H4 (cell line): ENCODE measurements at regions not wholly inside any gene's neighbourhood (a gene's known extent, or its start where the extent isn't known, plus 50 kb on each side); places are given as distances from the start of the nearest gene placed in this dataset.
"Not testable (repeated sequence)": the region's sequence is repeated elsewhere in the genome, so short reads cannot be mapped to it uniquely, and the experiment has no call there.

Source experiments
- DNase-seq: peaks from one replicate; pipeline ENCODE4 v3.0.0-alpha.2; 2015; ENCODE audit warnings: low spot score

GRCh38 chr5:174917976-174918554 is 193.7 kb downstream of the MSX2 start:
- DNase-seq, result no peak

- DNase-seq, result not testable (repeated sequence)
These were observed 193.1 kb downstream of the MSX2 start for GRCh38 chr5:174917435-174917834.

- not testable (repeated sequence) for DNase-seq
These were observed 192.5 kb downstream of the MSX2 start for GRCh38 chr5:174916924-174917323.

- DNase-seq, result no peak
These were observed 191.8 kb downstream of the MSX2 start for GRCh38 chr5:174916227-174916626.

GRCh38 chr5:174911118-174911517 is 186.7 kb downstream of the MSX2 start:
- DNase-seq, result no peak

GRCh38 chr5:174910245-174910737 is 185.9 kb downstream of the MSX2 start:
- peak; percentile 71 for DNase-seq

GRCh38 chr5:174903172-174903732 is 178.9 kb downstream of the MSX2 start:
- peak; percentile 33 for DNase-seq

GRCh38 chr5:174901336-174901735 is 177.0 kb downstream of the MSX2 start:
- DNase-seq, result no peak

- DNase-seq, result no peak
These were observed 176.0 kb downstream of the MSX2 start for GRCh38 chr5:174900240-174900865.

- DNase-seq, result no peak
These were observed 173.0 kb downstream of the MSX2 start for GRCh38 chr5:174897281-174897950.

- no peak for DNase-seq
These were observed 171.0 kb downstream of the MSX2 start for GRCh38 chr5:174895360-174895759.

- no peak for DNase-seq
These were observed 168.4 kb downstream of the MSX2 start for GRCh38 chr5:174892742-174893141.

- not testable (repeated sequence) for DNase-seq
These were observed 156.2 kb downstream of the MSX2 start for GRCh38 chr5:174880412-174881200.

GRCh38 chr5:174877987-174878386 is 153.6 kb downstream of the MSX2 start:
- no peak for DNase-seq

- no peak for DNase-seq
These were observed 147.9 kb downstream of the MSX2 start for GRCh38 chr5:174872271-174872670.

GRCh38 chr5:174852143-174852542 is 127.8 kb downstream of the MSX2 start:
- DNase-seq, result no peak

- no peak for DNase-seq
These were observed 126.3 kb downstream of the MSX2 start for GRCh38 chr5:174850565-174851169.

- no peak for DNase-seq
These were observed 125.0 kb downstream of the MSX2 start for GRCh38 chr5:174849426-174849825.

GRCh38 chr5:174844971-174845370 is 120.6 kb downstream of the MSX2 start:
- no peak for DNase-seq

- no peak for DNase-seq
These were observed 119.2 kb downstream of the MSX2 start for GRCh38 chr5:174843263-174844250.
